GM18868 (cell line): ENCODE measurements at regions not wholly inside any gene's neighbourhood (a gene's known extent, or its start where the extent isn't known, plus 50 kb on each side); places are given as distances from the start of the nearest gene placed in this dataset.
"Not testable (repeated sequence)": the region's sequence is repeated elsewhere in the genome, so short reads cannot be mapped to it uniquely, and the experiment has no call there.

ENCODE experiments used
- ATAC-seq: cut with Tn5 transposase; IDR thresholded peaks from one replicate; pipeline ENCODE4 v1.9.1; 2021; ENCODE audit warnings: mild to moderate bottlenecking, moderate library complexity; ENCODE audit not compliant: unreplicated experiment

DNA sequence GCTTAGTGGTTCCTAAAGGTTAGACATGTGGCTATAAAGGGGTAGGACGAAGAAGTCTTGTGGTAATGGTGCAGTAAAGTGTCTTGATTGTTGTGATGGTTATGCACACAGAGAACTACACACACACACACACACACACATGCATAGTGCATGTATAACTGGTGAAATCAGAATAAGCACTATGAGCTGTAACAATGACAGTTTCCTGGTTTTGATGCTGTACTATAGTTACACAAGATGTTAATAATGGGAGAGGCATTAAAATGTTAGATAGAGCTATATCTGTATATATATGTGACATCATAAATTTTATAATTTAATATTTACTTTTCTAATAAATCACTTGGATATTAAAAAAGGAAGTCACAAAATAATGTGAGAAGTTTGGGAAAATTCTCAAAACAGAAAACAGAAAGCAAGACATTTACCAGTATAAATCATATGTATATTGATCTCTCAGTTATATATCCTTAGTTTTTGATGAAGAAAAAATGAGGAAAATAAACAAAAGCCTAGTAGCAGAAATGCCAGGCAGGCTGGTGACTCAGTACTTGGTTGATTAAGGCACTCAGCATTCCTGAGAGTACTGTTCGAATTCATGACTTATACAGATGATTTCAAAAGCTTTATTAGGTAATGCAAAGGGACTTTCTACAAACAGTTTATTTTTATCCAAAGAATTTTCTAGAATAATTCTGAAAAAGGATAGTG, 350.5 kb upstream of the DAB2 start:
- ATAC-seq, result no peak

GRCh38 chr5:39774605-39775004, 349.8 kb upstream of the DAB2 start:
- ATAC-seq, result no peak

DNA sequence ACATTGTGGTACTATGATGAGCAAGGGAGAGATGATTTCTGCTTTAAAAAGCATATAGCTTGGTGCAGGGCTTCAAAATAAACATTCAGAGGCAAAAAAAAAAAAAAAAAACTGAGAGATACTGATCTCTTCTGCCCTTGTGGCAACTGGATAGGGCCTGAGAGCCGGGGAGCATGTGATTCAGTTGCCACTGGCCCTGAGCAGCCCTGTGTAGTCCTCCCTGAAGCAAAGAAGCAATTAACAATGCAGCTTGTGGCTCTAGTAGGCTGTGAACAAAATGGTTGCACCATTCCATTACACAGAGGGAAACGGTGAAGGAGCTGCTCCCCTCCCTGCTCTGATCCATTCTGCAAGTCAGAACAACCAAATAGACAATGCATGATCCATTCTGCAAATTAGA, 347.5 kb upstream of the DAB2 start:
- ATAC-seq, result no peak

GRCh38 chr5:39767916-39768315, 343.1 kb upstream of the DAB2 start:
- ATAC-seq, result no peak

DNA sequence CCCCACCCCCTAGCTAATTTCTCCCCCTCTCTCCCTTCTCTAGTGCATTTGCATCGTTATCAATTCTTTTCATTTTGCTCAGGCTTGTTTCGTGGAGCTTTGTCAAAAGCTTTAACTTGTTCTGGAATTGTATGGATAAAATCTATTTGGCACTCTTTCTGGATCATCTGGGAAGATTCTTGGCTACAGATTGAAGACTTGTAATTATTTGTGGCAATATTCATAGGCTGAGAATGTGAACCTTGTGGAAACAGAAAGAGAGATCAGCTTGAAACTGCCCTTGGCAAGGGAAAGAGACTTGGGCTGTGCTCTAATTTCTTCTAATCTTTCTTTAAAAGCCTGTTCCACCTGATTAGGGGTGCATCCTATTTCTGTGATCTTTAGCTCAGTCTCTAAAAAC, 340.6 kb upstream of the DAB2 start:
- no peak for ATAC-seq

DNA sequence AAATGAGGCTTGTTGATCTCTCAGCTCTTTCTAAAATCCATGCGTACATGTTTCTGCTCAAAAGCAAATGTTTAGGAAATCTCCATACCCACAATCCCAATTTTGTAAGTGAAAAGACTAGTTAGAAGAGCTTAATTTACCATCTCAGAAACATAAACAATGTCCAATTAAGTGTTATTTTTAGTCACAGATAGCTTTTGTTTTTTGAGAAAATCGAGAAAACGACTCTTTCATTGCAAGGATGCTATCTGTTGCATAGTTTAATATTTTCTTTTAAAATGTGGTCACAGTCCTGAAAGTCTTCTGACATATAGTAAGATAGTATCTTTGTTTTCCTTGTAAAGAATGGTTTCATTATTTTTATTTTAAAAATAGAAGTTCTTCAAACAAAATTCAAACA, 338.0 kb upstream of the DAB2 start:
- no peak for ATAC-seq

DNA sequence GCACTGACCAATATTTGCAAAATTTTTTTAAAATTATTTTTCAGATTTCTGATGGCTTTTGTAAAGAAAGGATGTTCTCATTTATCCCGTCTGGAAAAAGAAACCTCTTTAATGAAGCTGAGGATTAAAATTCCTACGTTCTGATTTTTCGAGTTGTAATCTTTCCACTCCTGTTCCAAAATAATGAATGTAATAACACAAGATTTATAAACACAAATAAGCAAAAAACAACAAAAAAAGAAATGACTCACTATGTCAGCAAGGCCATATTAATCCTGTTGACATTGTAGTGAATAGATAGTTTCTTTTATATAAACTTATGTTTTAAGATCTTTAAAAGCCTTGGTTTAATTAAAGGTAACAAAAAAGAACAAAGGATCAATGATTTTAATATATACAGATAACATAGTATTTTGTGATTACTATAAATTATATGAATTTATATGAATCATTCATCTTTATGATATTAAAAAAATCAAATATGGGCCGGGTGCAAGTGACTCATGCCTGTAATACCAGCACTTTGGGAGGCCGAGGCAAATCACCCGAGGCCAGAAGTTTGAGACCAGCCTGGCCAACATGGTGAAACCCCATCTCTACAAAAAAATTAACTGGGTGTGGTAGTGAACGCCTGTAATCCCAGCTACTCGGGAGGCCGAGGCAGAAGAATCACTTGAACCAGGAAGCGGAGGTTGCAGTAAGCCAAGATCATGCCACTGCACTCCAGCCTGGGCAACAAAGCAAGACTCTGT, 336.6 kb upstream of the DAB2 start:
- ATAC-seq, result no peak

DNA sequence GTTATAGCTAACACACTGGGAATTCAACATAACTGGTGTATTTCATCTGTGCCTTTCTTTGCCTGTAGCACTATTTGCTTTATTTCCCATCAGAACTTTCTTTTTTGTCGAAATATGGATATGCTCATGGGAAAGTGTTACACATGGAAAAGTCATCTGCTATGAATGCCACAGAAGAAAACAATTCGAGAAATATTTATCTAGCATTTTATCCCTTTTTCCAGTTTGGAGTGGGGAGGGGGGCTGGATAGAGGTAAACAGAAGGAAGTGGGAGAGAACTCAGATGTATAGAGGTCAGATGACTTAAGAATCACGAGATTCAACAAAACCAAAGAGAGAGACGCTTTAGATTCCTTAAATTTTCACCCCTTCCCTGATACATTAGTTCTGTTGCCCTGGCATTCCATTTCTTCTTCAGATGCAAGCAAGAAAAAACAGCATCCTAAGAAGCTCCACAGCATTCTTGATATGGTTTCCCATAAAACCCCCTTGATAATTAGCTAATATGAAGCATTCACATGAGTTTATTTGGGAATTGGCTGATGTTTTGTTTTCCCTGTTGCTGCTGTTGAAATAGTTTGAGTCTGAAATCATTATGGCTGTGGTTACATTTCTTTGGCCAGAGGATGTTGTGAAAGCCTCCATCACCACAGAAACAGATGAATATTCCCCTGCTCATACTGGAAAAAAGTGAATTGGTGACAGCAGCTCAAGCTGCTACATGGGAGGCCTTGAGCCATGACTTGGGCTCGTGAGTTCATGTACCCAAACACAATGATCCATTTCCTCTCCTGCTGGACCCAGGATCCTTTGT, 335.8 kb upstream of the DAB2 start:
- ATAC-seq, result no peak

DNA sequence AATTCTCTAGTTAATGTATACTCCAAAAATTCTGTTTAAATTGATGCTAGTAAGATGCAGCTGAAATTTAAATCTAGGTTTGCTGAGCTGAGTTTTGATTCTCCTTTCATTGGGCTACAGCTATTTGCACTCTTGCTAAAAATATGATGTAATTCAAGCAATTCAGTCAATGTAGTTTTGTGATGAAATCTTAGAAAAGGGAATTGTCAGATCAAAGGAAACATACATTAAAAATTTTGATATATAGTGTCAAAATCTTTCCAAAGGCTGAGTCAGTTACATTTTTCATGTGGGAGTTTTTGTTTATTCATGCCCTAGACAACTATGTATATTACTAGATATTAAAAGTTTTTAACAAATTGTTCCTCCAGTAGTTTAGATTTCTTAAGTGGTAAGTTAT, 334.9 kb upstream of the DAB2 start:
- no peak for ATAC-seq

- no peak for ATAC-seq
Observed at GRCh38 chr5:39758426-39758825, 333.6 kb upstream of the DAB2 start.

DNA sequence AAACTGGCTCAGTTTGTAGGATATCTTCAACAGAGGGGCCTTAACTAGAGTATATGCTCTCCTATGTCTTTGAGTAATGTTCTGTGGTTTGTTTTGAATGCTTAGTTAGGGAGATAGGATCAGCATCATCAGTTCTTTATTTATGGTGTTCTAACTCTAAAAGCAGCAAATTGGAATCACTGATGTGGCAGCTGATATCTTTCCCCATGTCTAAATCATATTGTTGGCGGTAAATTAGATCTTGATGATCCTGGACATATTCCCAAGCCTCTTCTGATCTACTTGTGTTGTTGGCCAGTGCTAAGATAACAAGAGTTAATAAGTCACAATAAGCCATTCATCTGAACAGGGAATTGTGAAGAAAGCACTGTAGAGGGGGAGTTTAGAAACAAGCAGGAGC, 332.4 kb upstream of the DAB2 start:
- ATAC-seq, result no peak

GRCh38 chr5:39755986-39756385, 331.2 kb upstream of the DAB2 start:
- ATAC-seq, result no peak

DNA sequence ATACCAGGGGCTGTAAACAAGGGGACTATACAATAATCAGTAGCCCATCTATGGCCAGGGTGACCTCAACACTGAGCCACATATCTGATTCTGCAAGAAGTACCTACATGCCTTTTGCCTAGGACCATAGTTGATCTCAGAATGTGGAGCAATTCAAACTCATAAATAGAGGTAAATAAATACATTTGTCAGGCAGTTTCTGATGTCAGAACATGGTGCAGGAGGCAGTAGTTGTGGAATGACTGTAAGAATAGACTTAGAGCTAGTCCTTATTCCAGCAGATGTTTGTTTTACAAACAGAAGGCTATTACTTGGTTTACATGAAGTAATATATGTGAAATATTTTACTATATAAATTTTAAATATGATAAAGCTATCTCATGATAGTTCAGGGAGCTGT, 330.7 kb upstream of the DAB2 start:
- no peak for ATAC-seq

GRCh38 chr5:39753747-39754146, 329.0 kb upstream of the DAB2 start:
- not testable (repeated sequence) for ATAC-seq

GRCh38 chr5:39750661-39751060, 325.9 kb upstream of the DAB2 start:
- no peak for ATAC-seq

- no peak for ATAC-seq
Observed at GRCh38 chr5:39742916-39743315, 318.1 kb upstream of the DAB2 start.

- no peak for ATAC-seq
Observed at GRCh38 chr5:39740404-39740803, 315.6 kb upstream of the DAB2 start.

DNA sequence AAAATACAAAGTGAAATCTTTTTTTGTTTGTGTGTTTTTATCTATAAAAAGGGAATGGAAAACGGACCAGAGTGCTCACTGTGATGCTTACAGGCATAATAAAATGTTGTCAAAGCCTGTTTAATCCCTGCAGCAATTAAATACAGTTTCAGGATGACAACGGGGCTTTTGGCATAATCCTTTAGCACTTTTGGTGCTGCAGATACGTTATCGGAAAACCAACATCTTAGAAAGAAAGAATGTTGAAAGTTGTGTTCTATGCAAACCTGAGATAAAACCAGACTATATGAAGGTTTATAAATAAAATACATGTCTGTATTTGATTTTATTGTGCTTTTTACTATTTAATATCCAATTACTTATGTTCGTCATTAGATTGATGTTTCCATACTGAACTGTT, 307.4 kb upstream of the DAB2 start:
- no peak for ATAC-seq

DNA sequence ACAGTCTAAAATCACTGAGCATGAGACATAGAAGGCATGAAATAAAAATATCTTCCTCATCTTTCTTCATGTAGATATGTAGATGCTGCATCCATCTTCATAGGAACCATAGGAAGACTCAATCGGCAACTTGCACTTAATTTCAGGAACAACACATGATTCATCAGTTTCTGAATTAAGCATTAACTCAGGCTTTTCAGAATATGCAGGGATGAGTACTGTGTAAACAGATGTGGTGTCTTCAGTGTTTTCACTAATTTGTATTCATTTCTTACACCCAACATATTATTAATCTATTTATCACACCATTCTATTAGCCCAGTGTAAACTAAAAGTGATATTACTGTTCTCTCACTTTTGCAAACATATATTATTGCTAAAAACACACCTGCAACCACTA, 305.9 kb upstream of the DAB2 start:
- no peak for ATAC-seq

GRCh38 chr5:39730006-39730405, 305.2 kb upstream of the DAB2 start:
- ATAC-seq, result no peak

GRCh38 chr5:39726467-39726866, 301.7 kb upstream of the DAB2 start:
- ATAC-seq, result no peak

DNA sequence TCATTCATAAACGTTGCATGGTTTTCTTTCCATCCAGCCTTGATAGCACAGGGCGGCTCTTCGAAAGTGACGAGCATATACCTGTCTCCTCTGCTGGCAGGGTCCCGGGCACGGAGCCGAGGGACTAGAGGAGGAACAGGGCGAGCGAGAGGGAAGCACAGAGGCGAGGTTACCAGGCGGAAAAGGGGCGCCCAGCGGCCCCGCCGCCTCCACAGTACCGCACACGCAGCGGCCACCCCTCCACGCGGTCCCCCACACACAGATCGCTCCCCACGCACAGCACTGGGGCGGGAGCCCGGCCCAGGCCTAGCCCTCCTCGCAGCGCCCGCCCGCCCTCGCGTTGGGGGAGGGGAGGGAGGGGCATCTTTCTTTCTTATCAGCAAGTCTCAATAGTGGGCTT, 296.6 kb upstream of the DAB2 start:
- ATAC-seq, result no peak
